HAP-1 (cell line): ENCODE measurements at regions not wholly inside any gene's neighbourhood (a gene's known extent, or its start where the extent isn't known, plus 50 kb on each side); places are given as distances from the start of the nearest gene placed in this dataset.

Experiments
- DNase-seq, 2 experiments: peaks; one replicate each; pipeline ENCODE4 v3.0.0-alpha.2; 2016 to 2020; ENCODE audit warnings: low spot score in 2 of 2
- H3K27me3 ChIP-seq: fragments of 250-450 bp; sonication (Bioruptor Pico); 2 replicates; pipeline ENCODE4 v1.5.1; 2020; ENCODE audit warnings: low read depth, mild to moderate bottlenecking, moderate library complexity
- H3K36me3 ChIP-seq: fragments of 250-450 bp; sonication (Bioruptor Pico); replicated peaks from 2 replicates; pipeline ENCODE4 v1.5.1; 2020; ENCODE audit warnings: mild to moderate bottlenecking
- H3K4me1 ChIP-seq: fragments of 250-450 bp; sonication (Bioruptor Pico); 2 replicates; pipeline ENCODE4 v1.5.1; 2020; ENCODE audit warnings: mild to moderate bottlenecking
- H3K4me3 ChIP-seq: fragments of 250-450 bp; sonication (Bioruptor Pico); 2 replicates; pipeline ENCODE4 v1.5.1; 2020; ENCODE audit warnings: mild to moderate bottlenecking, moderate library complexity
- H3K9me3 ChIP-seq: fragments of 250-450 bp; sonication (Bioruptor Pico); 2 replicates; pipeline ENCODE4 v1.5.1; 2020; ENCODE audit warnings: mild to moderate bottlenecking, moderate library complexity
- in situ Hi-C: fragments of 300-500 bp; cut with MboI; formaldehyde crosslinking; loops from 3 replicates; pipeline ENCODE4 v1.14.3; 2020; ENCODE audit warnings: low sequenced_read_pairs, inconsistent platforms, mixed read lengths

GRCh38 chr10:44558521-44558920 lies 173.6 kb upstream of the CXCL12 start:
- no peaks in the 10 kb centered on the region for H3K4me1 ChIP-seq
- DNase-seq, result no peak
- no peaks in the 10 kb centered on the region for H3K36me3 ChIP-seq
- no peak overlapping the region for H3K4me3 ChIP-seq
- in situ Hi-C loops, result no loop called here
- H3K9me3 ChIP-seq, result no peaks in the 10 kb centered on the region; the same call in 1 of the 2 replicates
- no peaks in the 10 kb centered on the region for H3K27me3 ChIP-seq

DNA sequence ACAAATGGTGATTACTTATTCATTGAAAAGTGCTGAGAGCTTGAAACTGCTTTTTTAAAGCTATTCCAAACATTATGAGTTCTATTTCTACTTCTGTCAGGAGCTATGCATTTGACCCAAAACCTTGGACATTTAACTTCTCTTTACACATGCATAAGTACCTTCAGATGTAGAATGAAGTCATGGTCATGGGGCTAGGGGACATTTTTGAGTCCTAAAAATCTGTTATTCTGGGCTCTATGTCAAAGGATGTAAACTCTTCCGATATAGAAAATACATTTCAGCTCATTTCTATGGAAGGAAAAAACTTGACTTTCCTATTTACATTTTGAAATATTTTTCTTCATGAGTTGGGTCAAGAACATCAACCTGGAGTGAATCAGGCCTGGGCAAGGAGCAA lies 179.5 kb upstream of the CXCL12 start:
- Histone ChIP-seq H3K36me3 (no peaks in the 10 kb centered on the region), H3K4me3 (no peak overlapping the region), H3K27me3 (no peaks in the 10 kb centered on the region), H3K4me1 (no peaks in the 10 kb centered on the region), H3K9me3 (no peaks in the 10 kb centered on the region; the same call in 1 of the 2 replicates)
- DNase-seq, result no peak
- in situ Hi-C loops, result no loop called here

DNA sequence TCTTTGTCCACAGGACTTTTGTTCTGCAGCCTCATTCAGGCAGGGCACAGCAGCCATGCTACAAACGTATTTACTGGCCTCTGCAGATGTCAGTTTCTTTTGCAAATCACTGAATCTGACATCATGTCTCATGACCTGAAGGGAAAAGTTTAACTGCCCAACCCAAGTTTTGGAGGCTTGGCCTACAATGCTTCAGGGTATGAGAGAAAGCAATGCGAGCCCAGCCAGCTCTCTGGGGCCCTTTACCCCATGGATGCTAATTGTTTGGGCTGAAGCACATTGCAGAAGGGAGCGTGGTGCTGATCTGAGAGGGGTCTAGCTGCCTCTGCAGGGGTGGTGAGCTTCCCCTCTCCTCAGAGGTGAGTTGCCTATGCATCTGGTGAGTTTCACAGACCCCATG lies 179.9 kb upstream of the CXCL12 start:
- Histone ChIP-seq H3K36me3 (no peaks in the 10 kb centered on the region), H3K27me3 (no peaks in the 10 kb centered on the region)
- in situ Hi-C loops, result no loop called here

GRCh38 chr10:44566786-44567185 lies 181.9 kb upstream of the CXCL12 start:
- in situ Hi-C loops, result no loop called here
- no peak overlapping the region for H3K4me3 ChIP-seq

More for the DNA sequence above, 179.9 kb upstream of the CXCL12 start:
- H3K4me3 ChIP-seq, result no peak overlapping the region
- no peaks in the 10 kb centered on the region; the same call in 1 of the 2 replicates for H3K9me3 ChIP-seq
- no peak for DNase-seq
- H3K4me1 ChIP-seq, result no peaks in the 10 kb centered on the region

GRCh38 chr10:44567471-44567870 lies 182.6 kb upstream of the CXCL12 start:
- no peak for DNase-seq
- in situ Hi-C loops, result no loop called here
- Histone ChIP-seq H3K4me3 (no peak overlapping the region), H3K9me3 (no peaks in the 10 kb centered on the region; the same call in 1 of the 2 replicates), H3K36me3 (no peaks in the 10 kb centered on the region), H3K4me1 (no peaks in the 10 kb centered on the region), H3K27me3 (no peaks in the 10 kb centered on the region)

More at GRCh38 chr10:44566786-44567185, 181.9 kb upstream of the CXCL12 start:
- no peak for DNase-seq
- Histone ChIP-seq H3K27me3 (no peaks in the 10 kb centered on the region), H3K9me3 (no peaks in the 10 kb centered on the region; the same call in 1 of the 2 replicates), H3K36me3 (no peaks in the 10 kb centered on the region), H3K4me1 (no peaks in the 10 kb centered on the region)

DNA sequence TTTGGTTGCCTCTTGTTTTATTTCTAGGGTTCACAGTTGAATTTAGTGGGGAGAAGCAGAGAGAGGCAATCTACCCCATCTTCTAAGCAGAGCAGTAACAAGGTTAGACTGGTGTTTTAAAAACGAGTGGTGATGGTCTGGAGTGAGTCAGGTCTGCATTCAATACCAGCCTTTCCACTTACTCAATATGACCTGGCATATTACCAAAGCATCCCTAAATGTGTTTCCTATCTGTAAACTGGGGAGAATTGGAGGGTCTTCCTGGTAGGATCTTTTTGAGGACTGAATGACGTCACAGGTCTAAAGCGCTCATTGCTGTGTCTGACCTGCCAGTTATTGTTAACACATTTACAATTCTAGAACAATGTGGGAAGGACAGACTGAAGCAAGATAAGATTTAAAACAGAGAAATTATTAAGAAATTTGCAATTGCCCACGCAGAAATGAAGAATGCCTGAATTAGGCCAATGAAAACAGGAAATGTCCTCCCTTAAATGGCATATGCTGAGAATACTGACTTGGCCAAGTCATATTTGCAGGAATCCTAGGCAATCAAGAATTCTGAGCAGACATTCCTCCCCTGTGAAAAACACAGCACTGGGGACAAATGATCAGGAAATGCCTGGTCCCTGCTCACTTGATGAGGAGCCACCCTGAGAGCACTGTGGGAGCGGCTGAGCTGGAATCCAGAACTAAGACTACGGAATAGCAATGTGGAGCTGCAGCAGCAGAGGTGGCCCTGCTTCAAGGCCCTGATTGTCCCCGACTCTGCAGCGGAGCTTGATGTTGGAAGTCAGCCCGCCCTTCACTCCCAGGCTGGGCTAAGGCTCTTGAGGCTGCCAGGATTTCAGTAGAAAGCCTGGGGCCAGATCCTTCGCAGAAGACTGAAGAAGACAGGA lies 184.5 kb upstream of the CXCL12 start:
- no peak for DNase-seq
- in situ Hi-C loops, result no loop called here
- H3K4me3 ChIP-seq, result no peak overlapping the region
- H3K27me3 ChIP-seq, result no peaks in the 10 kb centered on the region
- no peaks in the 10 kb centered on the region for H3K4me1 ChIP-seq
- no peaks in the 10 kb centered on the region for H3K36me3 ChIP-seq
- no peaks in the 10 kb centered on the region; the same call in 1 of the 2 replicates for H3K9me3 ChIP-seq

DNA sequence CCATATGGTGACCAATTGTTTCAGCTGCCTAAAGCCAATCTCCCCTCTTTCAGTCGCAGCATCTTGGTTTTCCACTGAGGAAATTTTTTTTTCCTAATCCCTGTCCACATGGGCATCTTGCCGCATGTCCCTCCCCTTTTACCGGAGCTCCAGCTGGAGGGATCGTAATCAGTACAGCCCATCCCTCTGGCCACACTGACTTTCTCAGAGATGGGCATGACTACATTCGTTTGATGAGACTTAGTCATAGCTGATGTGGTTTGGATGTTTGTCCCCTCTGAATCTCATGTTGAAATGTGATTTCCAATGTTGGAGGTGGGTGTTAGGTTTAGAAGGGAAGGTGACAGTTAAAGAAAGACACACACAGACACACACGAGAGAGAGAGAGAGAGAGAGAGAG lies 186.8 kb upstream of the CXCL12 start:
- no peaks in the 10 kb centered on the region for H3K36me3 ChIP-seq
- H3K4me3 ChIP-seq, result no peak overlapping the region
- in situ Hi-C loops, result no loop called here
- no peak for DNase-seq
- no peaks in the 10 kb centered on the region for H3K27me3 ChIP-seq
- no peaks in the 10 kb centered on the region; the same call in 1 of the 2 replicates for H3K9me3 ChIP-seq
- H3K4me1 ChIP-seq, result no peaks in the 10 kb centered on the region

DNA sequence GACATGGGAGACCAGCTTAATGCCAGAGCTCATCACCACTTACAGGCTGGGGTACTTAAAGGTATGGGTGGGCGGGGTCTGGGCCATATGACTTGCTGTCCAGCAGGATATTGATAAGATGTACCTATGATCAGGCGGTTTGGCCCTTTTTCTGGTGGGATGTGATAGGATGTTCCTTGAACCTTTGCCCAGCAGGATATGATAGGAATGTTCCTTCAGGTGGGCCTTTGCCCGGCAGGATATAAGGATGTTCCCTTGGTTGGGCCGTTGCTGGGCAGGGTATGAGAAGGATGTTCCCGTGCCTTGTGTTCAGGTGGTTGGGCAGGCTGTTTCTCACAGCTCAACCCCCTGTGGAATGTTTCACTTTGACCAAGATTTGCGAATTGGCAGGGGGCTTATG lies 187.2 kb upstream of the CXCL12 start:
- in situ Hi-C loops, result no loop called here

DNA sequence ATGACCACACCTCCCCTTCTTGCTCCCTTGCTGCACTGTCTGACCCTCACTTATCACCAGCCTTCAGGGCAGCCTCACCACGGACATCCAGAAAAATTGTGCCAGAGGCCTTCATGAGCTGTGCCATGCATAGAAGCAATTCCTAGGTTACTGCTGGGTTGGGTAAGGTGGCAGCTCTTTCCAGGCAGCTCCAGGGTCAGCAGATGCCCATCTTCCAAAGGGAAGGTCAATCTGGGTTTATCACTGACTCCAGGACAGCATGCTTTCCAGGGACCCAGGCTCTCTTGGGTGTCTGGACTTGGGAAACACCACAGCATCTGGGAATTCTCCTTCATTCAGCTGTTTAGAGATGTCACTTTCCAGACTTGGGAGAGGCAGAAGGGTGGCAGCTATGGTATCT lies 188.9 kb upstream of the CXCL12 start:
- H3K4me1 ChIP-seq, result no peaks in the 10 kb centered on the region
- in situ Hi-C loops, result no loop called here

More for the DNA sequence above, 187.2 kb upstream of the CXCL12 start:
- Histone ChIP-seq H3K27me3 (no peaks in the 10 kb centered on the region), H3K9me3 (no peaks in the 10 kb centered on the region; the same call in 1 of the 2 replicates), H3K4me3 (no peak overlapping the region), H3K36me3 (no peaks in the 10 kb centered on the region), H3K4me1 (no peaks in the 10 kb centered on the region)
- DNase-seq, result no peak

DNA sequence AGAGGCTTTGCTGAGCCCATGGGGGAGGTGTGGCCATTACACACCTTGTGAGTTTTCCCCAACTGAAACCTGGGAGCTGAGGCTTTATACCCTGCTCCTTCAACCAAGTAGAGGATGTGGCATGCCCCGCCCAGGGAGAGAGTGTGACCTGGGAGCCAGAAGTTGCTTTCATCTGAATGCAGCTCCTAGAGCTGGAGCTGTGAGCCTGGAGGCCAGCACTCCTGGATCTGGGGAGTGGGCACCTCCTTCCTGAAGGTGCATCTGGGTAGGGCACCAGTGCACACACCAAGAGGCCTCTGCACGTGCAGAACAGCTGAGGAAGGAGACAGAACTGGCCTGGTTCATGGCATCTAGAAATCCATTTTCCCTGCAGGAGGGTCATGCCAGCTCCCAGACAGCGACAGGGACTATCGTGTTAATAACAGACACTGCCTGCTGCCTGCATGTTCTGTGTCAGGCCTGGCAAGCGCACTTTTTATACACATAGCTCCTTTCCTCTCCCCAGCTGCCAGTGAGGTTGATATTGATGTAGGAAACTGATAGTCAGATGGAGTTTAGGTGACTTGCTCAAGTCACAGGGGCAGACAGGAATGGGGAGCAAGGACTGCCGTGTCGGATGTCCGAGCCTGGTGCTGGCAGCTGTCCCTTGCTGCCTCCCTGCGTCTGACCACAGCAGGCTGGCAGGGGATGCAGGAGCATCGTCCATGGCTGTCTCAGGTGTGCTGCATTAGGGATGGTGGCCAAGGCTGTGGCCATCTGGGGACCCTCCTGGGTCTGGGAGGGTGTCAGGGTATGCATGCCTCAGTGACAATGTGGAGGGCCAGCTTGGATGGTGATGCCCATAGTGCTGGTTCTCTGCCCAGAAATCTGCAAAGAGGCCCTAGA lies 189.9 kb upstream of the CXCL12 start:
- Histone ChIP-seq H3K9me3 (no peaks in the 10 kb centered on the region; the same call in 1 of the 2 replicates), H3K36me3 (no peaks in the 10 kb centered on the region), H3K4me3 (no peak overlapping the region), H3K27me3 (no peaks in the 10 kb centered on the region), H3K4me1 (no peaks in the 10 kb centered on the region)
- no peak for DNase-seq
- in situ Hi-C loops, result no loop called here

More for the DNA sequence above, 188.9 kb upstream of the CXCL12 start:
- no peak overlapping the region for H3K4me3 ChIP-seq
- DNase-seq, result no peak
- no peaks in the 10 kb centered on the region; the same call in 1 of the 2 replicates for H3K9me3 ChIP-seq
- no peaks in the 10 kb centered on the region for H3K27me3 ChIP-seq
- no peaks in the 10 kb centered on the region for H3K36me3 ChIP-seq

DNA sequence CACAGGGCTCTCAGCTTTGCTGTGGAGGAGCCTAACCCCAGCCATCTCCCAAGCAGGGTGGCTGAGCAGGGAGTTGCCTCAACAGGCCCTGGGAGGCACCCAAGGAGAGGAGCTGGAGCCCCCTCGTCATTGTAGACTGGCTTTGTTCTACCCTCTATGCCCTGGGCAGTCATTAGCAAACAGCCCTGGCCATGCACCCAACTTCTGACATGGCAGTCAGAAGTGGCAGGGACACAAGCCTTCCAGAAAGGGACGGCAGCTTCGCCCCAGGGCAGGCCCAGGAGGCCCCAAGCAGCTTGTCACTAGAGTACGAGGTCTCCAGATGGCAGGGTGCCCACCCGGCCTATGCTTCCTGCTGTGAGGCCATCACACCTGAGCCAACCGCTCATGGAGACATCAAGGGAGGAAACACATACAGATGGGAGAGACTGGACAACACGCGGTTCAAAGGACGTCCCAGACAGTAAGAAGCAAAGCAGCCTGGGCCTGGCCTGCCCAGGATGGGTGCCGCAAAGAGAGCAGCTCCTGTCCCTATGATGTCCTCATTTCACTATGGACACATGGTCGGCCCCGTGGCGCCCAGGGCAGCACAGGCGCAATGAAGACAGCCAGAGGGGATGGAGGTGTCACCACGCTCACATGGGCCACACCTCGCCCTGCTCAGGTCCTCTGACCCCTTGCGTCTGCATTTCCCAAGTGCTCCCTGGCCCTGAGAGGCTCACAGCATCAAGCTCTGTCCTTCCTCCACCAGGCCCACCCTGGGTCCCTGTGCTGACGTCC lies 190.9 kb upstream of the CXCL12 start:
- Histone ChIP-seq H3K36me3 (no peaks in the 10 kb centered on the region), H3K27me3 (no peaks in the 10 kb centered on the region), H3K9me3 (no peaks in the 10 kb centered on the region; the same call in 1 of the 2 replicates), H3K4me3 (no peak overlapping the region), H3K4me1 (no peaks in the 10 kb centered on the region)
- no peak for DNase-seq
- in situ Hi-C loops, result no loop called here

GRCh38 chr10:44576702-44577191 lies 191.8 kb upstream of the CXCL12 start:
- H3K36me3 ChIP-seq, result no peaks in the 10 kb centered on the region
- no peak for DNase-seq
- no peak overlapping the region for H3K4me3 ChIP-seq
- no peaks in the 10 kb centered on the region; the same call in 1 of the 2 replicates for H3K9me3 ChIP-seq
- no peaks in the 10 kb centered on the region for H3K27me3 ChIP-seq
- H3K4me1 ChIP-seq, result no peaks in the 10 kb centered on the region
- in situ Hi-C loops, result no loop called here

DNA sequence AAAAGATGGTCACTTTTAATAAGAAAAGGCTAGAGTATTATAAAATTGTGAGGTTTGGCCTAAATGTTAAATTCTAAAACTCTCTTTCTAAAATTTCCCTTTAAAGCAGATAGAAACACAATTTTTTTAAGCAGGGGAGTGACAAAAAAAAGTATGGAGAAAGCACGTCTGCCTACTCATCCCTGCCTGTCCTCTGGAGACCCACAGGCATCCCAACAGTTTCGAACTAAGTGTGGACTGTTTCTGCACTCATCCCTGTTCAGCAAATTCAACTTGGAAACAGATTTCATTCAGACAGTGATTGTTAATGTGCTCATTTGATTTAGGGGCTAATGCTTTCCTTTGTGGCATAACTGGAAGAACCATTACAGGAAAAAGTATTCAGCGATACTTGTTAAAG lies 192.6 kb upstream of the CXCL12 start:
- Histone ChIP-seq H3K4me1 (no peaks in the 10 kb centered on the region), H3K27me3 (no peaks in the 10 kb centered on the region), H3K9me3 (no peaks in the 10 kb centered on the region; the same call in 1 of the 2 replicates), H3K36me3 (no peaks in the 10 kb centered on the region), H3K4me3 (no peak overlapping the region)
- DNase-seq, result no peak
- in situ Hi-C loops, result no loop called here
